ENCODE measurements at regions not wholly inside any gene's neighbourhood (a gene's known extent, or its start where the extent isn't known, plus 50 kb on each side); places are given as distances from the start of the nearest gene placed in this dataset.

DNA sequence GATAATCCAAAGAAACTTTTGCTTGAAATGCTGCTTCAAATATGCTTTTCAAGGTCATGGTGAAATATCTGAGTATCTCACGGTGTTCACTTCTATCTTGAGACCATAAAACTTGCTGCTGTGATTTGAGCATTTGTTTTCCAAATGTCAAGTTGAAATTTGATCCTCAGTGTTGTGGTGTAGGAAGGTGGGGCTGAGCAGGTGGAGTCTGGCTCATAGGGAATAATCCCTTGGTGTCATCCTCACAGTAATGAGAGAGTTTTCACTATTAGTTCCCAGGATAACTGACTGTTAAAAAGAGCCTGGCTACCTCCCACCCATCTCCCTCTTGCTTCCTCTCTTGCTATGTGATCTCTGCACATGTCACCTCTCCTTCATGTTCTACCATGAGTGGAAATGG lies 858.0 kb upstream of the SLITRK5 start:
- no peaks in the 10 kb centered on the region for H3K36me3 ChIP-seq (ENCODE audit: insufficient read depth in 1 of 2, low read depth in 1 of 2)
- 20 to 46% (median 38%) methylated on average over 1 of the region's 1 CpG for WGBS, 3 donors
- no peaks in the 10 kb centered on the region for H3K4me1 ChIP-seq
- H3K9me3 ChIP-seq = no peaks in the 10 kb centered on the region
- no peak overlapping the region for H3K4me3 ChIP-seq
- intact Hi-C loops (cut with DNase I) = no loop called here
- ATAC-seq (no peak), DNase-seq (no peak)
- H3K27ac ChIP-seq = no peak overlapping the region
- H3K27me3 ChIP-seq (ENCODE audit: insufficient read depth in 3 of 3, low read length in 2 of 3) = no peaks in the 10 kb centered on the region
- TF ChIP-seq, protein P1, sequence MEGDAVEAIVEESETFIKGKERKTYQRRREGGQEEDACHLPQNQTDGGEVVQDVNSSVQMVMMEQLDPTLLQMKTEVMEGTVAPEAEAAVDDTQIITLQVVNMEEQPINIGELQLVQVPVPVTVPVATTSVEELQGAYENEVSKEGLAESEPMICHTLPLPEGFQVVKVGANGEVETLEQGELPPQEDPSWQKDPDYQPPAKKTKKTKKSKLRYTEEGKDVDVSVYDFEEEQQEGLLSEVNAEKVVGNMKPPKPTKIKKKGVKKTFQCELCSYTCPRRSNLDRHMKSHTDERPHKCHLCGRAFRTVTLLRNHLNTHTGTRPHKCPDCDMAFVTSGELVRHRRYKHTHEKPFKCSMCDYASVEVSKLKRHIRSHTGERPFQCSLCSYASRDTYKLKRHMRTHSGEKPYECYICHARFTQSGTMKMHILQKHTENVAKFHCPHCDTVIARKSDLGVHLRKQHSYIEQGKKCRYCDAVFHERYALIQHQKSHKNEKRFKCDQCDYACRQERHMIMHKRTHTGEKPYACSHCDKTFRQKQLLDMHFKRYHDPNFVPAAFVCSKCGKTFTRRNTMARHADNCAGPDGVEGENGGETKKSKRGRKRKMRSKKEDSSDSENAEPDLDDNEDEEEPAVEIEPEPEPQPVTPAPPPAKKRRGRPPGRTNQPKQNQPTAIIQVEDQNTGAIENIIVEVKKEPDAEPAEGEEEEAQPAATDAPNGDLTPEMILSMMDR (IDR thresholded peaks at IDR 0.05) = no peak

DNA sequence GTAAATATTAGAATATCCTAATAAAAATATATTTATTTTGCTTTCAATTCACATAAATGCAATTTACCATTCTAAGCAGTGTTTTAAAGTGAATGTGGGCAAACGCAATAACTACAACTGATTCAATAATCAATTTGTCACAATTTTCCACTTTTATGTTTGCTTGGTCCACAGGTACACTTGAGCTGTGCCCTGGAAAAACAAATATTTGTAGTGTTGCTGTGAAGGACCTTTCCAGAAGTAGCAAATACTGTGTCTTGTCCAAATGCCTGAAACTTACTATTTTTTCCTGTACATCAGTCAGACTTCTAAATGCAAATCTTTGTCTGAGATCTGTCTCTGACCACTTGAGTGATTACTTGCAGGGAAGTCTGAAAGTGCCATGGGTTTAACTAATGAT lies 845.8 kb upstream of the SLITRK5 start:
- H3K36me3 ChIP-seq (ENCODE audit: insufficient read depth in 1 of 2, low read depth in 1 of 2) = no peaks in the 10 kb centered on the region
- WGBS, 3 donors = 69 to 82% (median 81%) methylated on average over 1 of the region's 1 CpG
- TF ChIP-seq, protein P1 (IDR thresholded peaks at IDR 0.05) = no peak
- no peaks in the 10 kb centered on the region for H3K4me1 ChIP-seq
- ATAC-seq (no peak), DNase-seq (no peak)
- no peaks in the 10 kb centered on the region for H3K27me3 ChIP-seq (ENCODE audit: insufficient read depth in 3 of 3, low read length in 2 of 3)
- H3K9me3 ChIP-seq = no peaks in the 10 kb centered on the region
- no peak overlapping the region for H3K27ac ChIP-seq
- intact Hi-C loops (cut with DNase I) = no loop called here
- no peak overlapping the region for H3K4me3 ChIP-seq

DNA sequence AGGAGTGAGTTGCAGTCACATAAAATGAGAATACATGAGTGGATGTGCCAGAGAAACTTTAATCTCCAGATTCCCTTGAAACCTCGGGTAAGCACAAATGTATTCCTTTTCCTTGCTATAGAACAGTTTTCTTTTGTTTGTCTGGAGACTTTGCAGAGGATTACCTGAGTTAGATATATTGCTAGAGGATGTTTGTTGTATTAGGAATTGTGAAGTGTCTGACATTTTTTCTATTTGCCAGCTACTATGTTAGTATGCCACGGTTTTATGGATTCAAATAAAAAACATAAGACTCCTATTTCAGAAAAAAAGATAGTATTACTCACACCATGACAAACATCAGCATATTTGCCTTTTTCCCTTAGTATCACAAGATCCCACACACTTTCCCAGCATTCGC lies 844.9 kb upstream of the SLITRK5 start:
- no peak overlapping the region for H3K4me3 ChIP-seq
- DNase-seq (no peak), ATAC-seq (no peak)
- H3K27me3 ChIP-seq (ENCODE audit: insufficient read depth in 3 of 3, low read length in 2 of 3) = no peaks in the 10 kb centered on the region
- H3K9me3 ChIP-seq = no peaks in the 10 kb centered on the region
- no peaks in the 10 kb centered on the region for H3K36me3 ChIP-seq (ENCODE audit: insufficient read depth in 1 of 2, low read depth in 1 of 2)
- WGBS, 3 donors = 60 to 65% (median 62%) methylated on average over 3 of the region's 3 CpGs
- H3K4me1 ChIP-seq = no peaks in the 10 kb centered on the region
- TF ChIP-seq, protein P1 (IDR thresholded peaks at IDR 0.05) = no peak
- no peak overlapping the region for H3K27ac ChIP-seq
- intact Hi-C loops (cut with DNase I) = no loop called here

DNA sequence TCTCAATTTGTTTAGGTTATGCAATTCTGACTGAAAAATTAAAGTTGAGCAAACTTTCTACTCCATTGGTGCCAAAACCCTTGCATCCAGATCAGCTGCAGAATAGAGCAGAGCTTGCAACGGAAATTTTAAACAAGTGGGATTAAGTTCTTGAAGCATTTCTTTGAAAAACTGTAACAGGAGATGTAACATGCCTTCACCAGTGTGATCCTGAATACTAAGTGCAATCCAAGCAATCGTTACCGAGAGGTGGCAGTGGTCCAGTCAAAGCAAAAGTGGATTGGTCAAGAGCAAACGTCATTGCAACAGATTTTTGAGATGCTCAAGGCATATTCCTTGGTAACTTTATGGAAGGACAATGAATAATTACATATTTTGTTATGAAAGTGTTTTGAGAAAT lies 841.1 kb upstream of the SLITRK5 start:
- no peak overlapping the region for H3K4me3 ChIP-seq
- 31 to 46% (median 34%) methylated on average over 4 of the region's 4 CpGs for WGBS, 3 donors
- no peak overlapping the region for H3K27ac ChIP-seq
- intact Hi-C loops (cut with DNase I) = no loop called here
- no peaks in the 10 kb centered on the region for H3K9me3 ChIP-seq
- no peaks in the 10 kb centered on the region for H3K36me3 ChIP-seq (ENCODE audit: insufficient read depth in 1 of 2, low read depth in 1 of 2)
- no peaks in the 10 kb centered on the region for H3K27me3 ChIP-seq (ENCODE audit: insufficient read depth in 3 of 3, low read length in 2 of 3)
- TF ChIP-seq, protein P1 (IDR thresholded peaks at IDR 0.05) = no peak
- H3K4me1 ChIP-seq = no peaks in the 10 kb centered on the region
- DNase-seq = no peak
- no peak for ATAC-seq

DNA sequence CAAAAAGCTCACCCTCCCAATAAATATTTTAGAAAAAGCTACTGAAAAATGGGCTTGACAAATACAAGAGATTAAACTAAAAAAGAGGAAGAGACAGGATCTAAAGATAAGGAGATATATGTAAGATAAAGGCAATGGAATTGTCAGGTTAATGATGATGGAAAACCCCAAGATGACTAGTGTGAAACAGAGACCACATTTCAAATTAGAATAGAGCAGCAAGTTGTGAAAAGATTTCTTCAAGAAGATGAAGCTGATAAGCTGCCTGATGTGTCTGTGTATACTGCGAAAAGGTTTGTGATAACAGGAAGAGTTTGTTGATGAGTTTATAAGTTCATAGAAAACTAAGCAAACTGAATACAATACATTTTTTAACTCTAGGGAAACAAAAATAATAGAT lies 840.1 kb upstream of the SLITRK5 start:
- TF ChIP-seq, protein P1 (IDR thresholded peaks at IDR 0.05) = no peak
- Histone ChIP-seq H3K27me3 (ENCODE audit: insufficient read depth in 3 of 3, low read length in 2 of 3) (no peaks in the 10 kb centered on the region), H3K36me3 (ENCODE audit: insufficient read depth in 1 of 2, low read depth in 1 of 2) (no peaks in the 10 kb centered on the region), H3K4me1 (no peaks in the 10 kb centered on the region), H3K27ac (no peak overlapping the region), H3K9me3 (no peaks in the 10 kb centered on the region), H3K4me3 (no peak overlapping the region)
- DNase-seq (no peak), ATAC-seq (no peak)
- intact Hi-C loops (cut with DNase I) = no loop called here
- WGBS, 3 donors = 85 to 91% (median 89%) methylated on average over 1 of the region's 1 CpG
